GM04504 (cell line): ENCODE measurements at regions not wholly inside any gene's neighbourhood (a gene's known extent, or its start where the extent isn't known, plus 50 kb on each side); places are given as distances from the start of the nearest gene placed in this dataset.
A peak's percentile ranks its signal among the peaks of the same experiment; 100 is the strongest.
"Not testable (repeated sequence)": the region's sequence is repeated elsewhere in the genome, so short reads cannot be mapped to it uniquely, and the experiment has no call there.

Experiments used
- DNase-seq: peaks from one replicate; pipeline ENCODE4 v3.0.0-alpha.2; 2012; ENCODE audit warnings: low read depth

GRCh38 chr2:212871597-212871996 lies 279.8 kb downstream of the IKZF2 start:
- no peak for DNase-seq

GRCh38 chr2:212864186-212864585 lies 287.2 kb downstream of the IKZF2 start:
- DNase-seq: no peak

- DNase-seq: no peak
Measured at GRCh38 chr2:212863185-212863588, 288.2 kb downstream of the IKZF2 start.

GRCh38 chr2:212858496-212858895 lies 292.9 kb downstream of the IKZF2 start:
- DNase-seq: no peak

GRCh38 chr2:212854771-212855170 lies 296.6 kb downstream of the IKZF2 start:
- no peak for DNase-seq

- no peak for DNase-seq
Measured at GRCh38 chr2:212854116-212854515, 297.3 kb downstream of the IKZF2 start.

- DNase-seq: no peak
Measured at GRCh38 chr2:212845941-212846340, 305.5 kb downstream of the IKZF2 start.

GRCh38 chr2:212843409-212844199 lies 305.0 kb upstream of the ERBB4 start:
- DNase-seq: peak; percentile 60

- peak; percentile 48 for DNase-seq
Measured at GRCh38 chr2:212842544-212843185, 304.1 kb upstream of the ERBB4 start.

- no peak for DNase-seq
Measured at GRCh38 chr2:212841460-212841859, 302.9 kb upstream of the ERBB4 start.

- no peak for DNase-seq
Measured at GRCh38 chr2:212832211-212833195, 293.9 kb upstream of the ERBB4 start.

- no peak for DNase-seq
Measured at GRCh38 chr2:212831671-212832199, 293.1 kb upstream of the ERBB4 start.

- no peak for DNase-seq
Measured at GRCh38 chr2:212816267-212816666, 277.7 kb upstream of the ERBB4 start.

GRCh38 chr2:212815453-212815852 lies 276.9 kb upstream of the ERBB4 start:
- DNase-seq: no peak

- no peak for DNase-seq
Measured at GRCh38 chr2:212814941-212815340, 276.3 kb upstream of the ERBB4 start.

GRCh38 chr2:212811921-212812320 lies 273.3 kb upstream of the ERBB4 start:
- DNase-seq: no peak

- DNase-seq: peak; percentile 30
Measured at GRCh38 chr2:212811036-212811805, 272.6 kb upstream of the ERBB4 start.

- no peak for DNase-seq
Measured at GRCh38 chr2:212797484-212798205, 259.0 kb upstream of the ERBB4 start.

- DNase-seq: no peak
Measured at GRCh38 chr2:212794471-212794870, 255.9 kb upstream of the ERBB4 start.

- DNase-seq: no peak
Measured at GRCh38 chr2:212791569-212791968, 253.0 kb upstream of the ERBB4 start.

- not testable (repeated sequence) for DNase-seq
Measured at GRCh38 chr2:212786088-212786487, 247.5 kb upstream of the ERBB4 start.
